GM23248 (cell line): ENCODE measurements at regions not wholly inside any gene's neighbourhood (a gene's known extent, or its start where the extent isn't known, plus 50 kb on each side); places are given as distances from the start of the nearest gene placed in this dataset.

Source experiments
- DNase-seq: peaks from one replicate; pipeline ENCODE4 v3.0.0-alpha.2; 2015
- H2AFZ ChIP-seq: fragments of 200-600 bp; sonication (generic); 2 replicates; pipeline ENCODE4 v1.6.1; 2016; ENCODE audit warnings: antibody characterized with exemption
- H3F3A ChIP-seq: fragments of 200-600 bp; sonication (generic); 2 replicates; pipeline ENCODE4 v1.6.1; 2016; ENCODE audit warnings: mild to moderate bottlenecking, antibody characterized with exemption, mixed run types; ENCODE audit not compliant: insufficient read depth
- H3K27ac ChIP-seq: fragments of 200-600 bp; sonication (generic); 2 replicates; pipeline ENCODE4 v1.5.1; 2016; ENCODE audit warnings: mild to moderate bottlenecking
- H3K27me3 ChIP-seq: fragments of 200-600 bp; sonication (generic); replicated peaks from 2 replicates; pipeline ENCODE4 v1.6.1; 2016; ENCODE audit warnings: mild to moderate bottlenecking; ENCODE audit not compliant: insufficient read depth
- H3K36me3 ChIP-seq: fragments of 200-600 bp; sonication (generic); 2 replicates; pipeline ENCODE4 v1.6.1; 2016; ENCODE audit warnings: low read depth, mild to moderate bottlenecking
- H3K4me1 ChIP-seq: fragments of 200-600 bp; sonication (generic); 2 replicates; pipeline ENCODE4 v1.6.1; 2016; ENCODE audit warnings: mild to moderate bottlenecking; ENCODE audit not compliant: insufficient read depth
- H3K4me2 ChIP-seq: fragments of 200-600 bp; sonication (generic); one replicate; pipeline ENCODE4 v1.6.1; 2016; ENCODE audit warnings: mild to moderate bottlenecking; ENCODE audit not compliant: unreplicated experiment
- H3K4me3 ChIP-seq: fragments of 200-600 bp; sonication (generic); 2 replicates; pipeline ENCODE4 v1.5.1; 2016; ENCODE audit warnings: mild to moderate bottlenecking
- H3K79me2 ChIP-seq: fragments of 200-600 bp; sonication (generic); 2 replicates; pipeline ENCODE4 v1.6.1; 2016; ENCODE audit warnings: mild to moderate bottlenecking; ENCODE audit not compliant: insufficient read depth
- H3K9ac ChIP-seq: fragments of 200-600 bp; sonication (generic); 2 replicates; pipeline ENCODE4 v1.6.1; 2016; ENCODE audit warnings: mild to moderate bottlenecking
- H3K9me2 ChIP-seq: fragments of 200-600 bp; sonication (generic); 2 replicates; pipeline ENCODE4 v1.6.1; 2016; ENCODE audit warnings: mixed run types, mild to moderate bottlenecking, moderate library complexity; ENCODE audit not compliant: insufficient read depth
- H3K9me3 ChIP-seq: fragments of 200-600 bp; sonication (generic); one replicate; pipeline ENCODE4 v1.6.1; 2017; ENCODE audit warnings: low read depth
- H4K20me1 ChIP-seq: fragments of 200-600 bp; sonication (generic); 2 replicates; pipeline ENCODE4 v1.6.0; 2016; ENCODE audit not compliant: insufficient read depth
- EZH2 ChIP-seq: fragments of 200-600 bp; sonication (generic); IDR thresholded peaks from 2 replicates; pipeline ENCODE4 v1.6.1; 2018; ENCODE audit warnings: antibody characterized with exemption, mild to moderate bottlenecking; ENCODE audit not compliant: insufficient read depth, poor library complexity, severe bottlenecking
- EZH2phosphoT487 ChIP-seq: fragments of 200-600 bp; sonication (generic); IDR thresholded peaks from 2 replicates; pipeline ENCODE4 v1.6.1; 2018; ENCODE audit warnings: antibody characterized with exemption, moderate library complexity, mild to moderate bottlenecking, low read depth; ENCODE audit not compliant: insufficient read depth
- WGBS, 2 experiments: methylation state at CpG; one replicate each; pipeline ENCODE4 v1.1.6; 2015 to 2017; ENCODE audit warnings: low lambda C conversion rate in 2 of 2, low coverage in 1 of 2; ENCODE audit errors: missing lambda C conversion rate in 2 of 2; 5-methylcytosine and 5-hydroxymethylcytosine counted together
- in situ Hi-C: fragments of 300-500 bp; cut with MboI; formaldehyde crosslinking; loops from 2 replicates; pipeline ENCODE4 v1.15.0; 2020

DNA sequence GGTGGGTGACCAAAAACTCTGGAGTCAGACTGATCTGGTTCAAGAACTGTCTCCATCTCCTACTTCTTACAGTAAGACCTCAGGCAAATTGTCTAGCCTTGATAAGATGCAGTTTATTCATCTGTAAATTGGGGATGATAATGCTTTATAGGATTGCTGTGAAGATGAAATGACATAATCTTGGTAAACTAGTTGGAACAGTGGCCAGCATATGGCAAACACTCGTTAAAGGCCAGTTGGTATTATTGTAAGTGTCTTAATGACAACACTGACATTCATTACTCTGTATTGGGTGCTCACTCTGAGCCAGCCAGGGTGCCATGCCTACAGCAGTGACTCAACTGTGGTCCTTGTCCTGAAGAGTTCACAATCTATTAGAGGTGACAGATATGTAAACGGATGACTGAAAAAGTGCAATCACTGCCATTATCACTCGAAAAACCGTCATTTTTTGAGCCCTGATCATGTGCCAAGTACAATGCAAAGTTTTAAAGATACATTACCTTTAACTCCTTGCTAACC lies 84.9 kb upstream of the HSPA9 start:
- Histone ChIP-seq H3K4me1 (no peaks in the 10 kb centered on the region), H3K27me3 (no peaks in the 10 kb centered on the region; the same call in 1 of the 2 replicates), H3K36me3 (no peaks in the 10 kb centered on the region), H4K20me1 (no peaks in the 10 kb centered on the region), H2AFZ (no peak overlapping the region), H3K27ac (no peak overlapping the region), H3K4me3 (no peak overlapping the region), H3K9me3 (no peaks in the 10 kb centered on the region), H3F3A (no peaks in the 10 kb centered on the region), H3K9ac (no peak overlapping the region), H3K4me2 (no peak overlapping the region), H3K9me2 (no peaks in the 10 kb centered on the region), H3K79me2 (no peaks in the 10 kb centered on the region)
- no peak for DNase-seq
- no peak for TF ChIP-seq EZH2
- TF ChIP-seq EZH2phosphoT487: no peak
- in situ Hi-C loops: no loop called here
- WGBS, 2 experiments: 41 to 49% methylated on average over 4 of the region's 4 CpGs

DNA sequence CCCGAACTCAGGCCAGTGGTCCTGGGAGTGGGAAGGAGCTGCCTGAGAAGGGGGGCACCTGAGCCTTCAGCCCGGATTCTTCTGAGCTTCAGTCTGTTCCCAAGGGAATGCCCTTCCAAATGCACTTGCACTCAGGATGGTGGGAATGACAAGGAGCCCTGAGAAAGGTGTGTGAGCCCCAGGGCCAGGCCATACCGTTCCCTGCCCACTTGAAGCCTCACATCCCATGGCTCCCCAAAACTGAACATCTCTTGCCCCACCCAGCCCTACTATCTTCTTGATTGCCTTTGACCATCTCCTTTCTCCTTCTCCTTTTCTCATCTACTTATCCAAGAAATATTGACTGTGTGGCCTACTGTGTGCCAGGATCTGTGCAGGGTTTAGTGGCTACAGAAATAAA lies 84.4 kb upstream of the HSPA9 start:
- TF ChIP-seq EZH2 (no peak), EZH2phosphoT487 (no peak)
- in situ Hi-C loops: no loop called here

GRCh38 chr5:138659121-138659520 lies 83.9 kb upstream of the HSPA9 start:
- no peak overlapping the region for H3K27ac ChIP-seq
- TF ChIP-seq EZH2 (no peak), EZH2phosphoT487 (no peak)
- no peak for DNase-seq
- no peak overlapping the region for H3K4me3 ChIP-seq
- H3K9ac ChIP-seq: no peak overlapping the region
- H3K36me3 ChIP-seq: no peaks in the 10 kb centered on the region
- H4K20me1 ChIP-seq: no peaks in the 10 kb centered on the region
- H3K4me2 ChIP-seq: no peak overlapping the region
- H3K79me2 ChIP-seq: no peaks in the 10 kb centered on the region
- WGBS, 2 experiments: 51 to 61% methylated on average over 3 of the region's 3 CpGs
- no peaks in the 10 kb centered on the region for H3K9me3 ChIP-seq
- H3K9me2 ChIP-seq: no peaks in the 10 kb centered on the region
- in situ Hi-C loops: no loop called here
- H3K27me3 ChIP-seq: no peaks in the 10 kb centered on the region; the same call in 1 of the 2 replicates
- no peak overlapping the region for H2AFZ ChIP-seq
- H3F3A ChIP-seq: no peaks in the 10 kb centered on the region
- peaks cover 4% of the 10 kb centered on the region; the same call in 1 of the 2 replicates for H3K4me1 ChIP-seq

More for the DNA sequence above, 84.4 kb upstream of the HSPA9 start:
- no peaks in the 10 kb centered on the region for H3K9me3 ChIP-seq
- H3K36me3 ChIP-seq: no peaks in the 10 kb centered on the region
- H3K4me2 ChIP-seq: no peak overlapping the region
- H3K4me1 ChIP-seq: peaks cover 3% of the 10 kb centered on the region; the same call in 1 of the 2 replicates
- H3K27me3 ChIP-seq: no peaks in the 10 kb centered on the region; the same call in 1 of the 2 replicates
- H4K20me1 ChIP-seq: no peaks in the 10 kb centered on the region
- no peak overlapping the region for H3K4me3 ChIP-seq
- WGBS, 2 experiments: 56 to 61% methylated on average over 3 of the region's 3 CpGs
- H3K27ac ChIP-seq: no peak overlapping the region
- H3K9me2 ChIP-seq: no peaks in the 10 kb centered on the region
- H2AFZ ChIP-seq: no peak overlapping the region
- no peaks in the 10 kb centered on the region for H3F3A ChIP-seq
- H3K79me2 ChIP-seq: no peaks in the 10 kb centered on the region
- DNase-seq: no peak
- H3K9ac ChIP-seq: no peak overlapping the region

DNA sequence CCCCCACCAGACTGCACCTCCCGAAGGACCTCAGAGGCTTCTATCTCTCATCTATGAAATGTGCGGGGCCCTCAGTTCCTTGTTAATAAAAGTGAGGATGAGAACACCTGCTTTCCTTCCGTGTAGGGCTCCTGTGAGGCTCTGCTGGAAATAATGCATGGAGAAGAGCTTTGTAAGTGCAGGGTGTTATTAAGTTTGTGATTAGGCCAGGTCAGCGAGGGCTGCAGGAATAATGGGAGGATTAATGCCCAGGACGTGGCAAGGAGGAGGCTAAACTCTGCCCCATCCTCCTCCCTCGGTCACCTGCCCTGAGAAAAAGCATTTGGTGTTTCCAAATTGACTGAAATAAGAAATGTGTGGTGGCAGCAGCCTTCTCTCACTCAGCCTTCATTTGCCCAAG lies 83.5 kb upstream of the HSPA9 start:
- H3K79me2 ChIP-seq: no peaks in the 10 kb centered on the region
- H3K9me2 ChIP-seq: no peaks in the 10 kb centered on the region
- H3K4me3 ChIP-seq: no peak overlapping the region
- H3K9me3 ChIP-seq: no peaks in the 10 kb centered on the region
- 71 to 75% methylated on average over 6 of the region's 6 CpGs for WGBS, 2 experiments
- H3K4me2 ChIP-seq: no peak overlapping the region
- in situ Hi-C loops: no loop called here
- H2AFZ ChIP-seq: no peak overlapping the region
- TF ChIP-seq EZH2phosphoT487: no peak
- no peak for TF ChIP-seq EZH2
- H3K9ac ChIP-seq: no peak overlapping the region
- no peaks in the 10 kb centered on the region for H3F3A ChIP-seq
- H3K4me1 ChIP-seq: peaks cover 4% of the 10 kb centered on the region; the same call in 1 of the 2 replicates
- H4K20me1 ChIP-seq: no peaks in the 10 kb centered on the region
- no peak overlapping the region for H3K27ac ChIP-seq
- no peak for DNase-seq
- no peaks in the 10 kb centered on the region; the same call in 1 of the 2 replicates for H3K27me3 ChIP-seq
- H3K36me3 ChIP-seq: no peaks in the 10 kb centered on the region
